ENCODE measurements at regions not wholly inside any gene's neighbourhood (a gene's known extent, or its start where the extent isn't known, plus 50 kb on each side); places are given as distances from the start of the nearest gene placed in this dataset.

DNA sequence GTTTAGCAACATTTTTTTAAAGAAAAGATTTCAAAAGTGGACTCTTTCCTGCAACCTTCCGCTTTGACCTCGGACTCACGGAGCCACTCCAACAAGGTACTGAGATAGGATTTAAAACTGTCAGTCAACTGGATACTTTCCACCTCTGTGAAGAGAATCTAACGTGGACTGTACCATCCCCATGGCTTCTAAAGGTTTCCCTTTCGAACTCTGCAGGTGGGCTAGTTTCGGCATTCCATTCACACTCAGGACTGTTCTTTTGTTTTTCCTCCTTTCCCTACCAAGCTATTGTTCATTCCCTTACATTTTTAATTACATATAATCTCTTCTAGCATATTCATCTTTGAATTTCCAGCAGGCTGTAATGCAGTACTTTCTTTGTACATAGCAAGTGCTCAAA is 88.5 kb upstream of the AKIP1 start:
- TF ChIP-seq FOXP2 (optimal IDR thresholded peaks at IDR 0.05; ENCODE audit: borderline replicate concordance, extremely low read depth, extremely low read length, insufficient read depth) = no peak
- TF ChIP-seq, protein P1, sequence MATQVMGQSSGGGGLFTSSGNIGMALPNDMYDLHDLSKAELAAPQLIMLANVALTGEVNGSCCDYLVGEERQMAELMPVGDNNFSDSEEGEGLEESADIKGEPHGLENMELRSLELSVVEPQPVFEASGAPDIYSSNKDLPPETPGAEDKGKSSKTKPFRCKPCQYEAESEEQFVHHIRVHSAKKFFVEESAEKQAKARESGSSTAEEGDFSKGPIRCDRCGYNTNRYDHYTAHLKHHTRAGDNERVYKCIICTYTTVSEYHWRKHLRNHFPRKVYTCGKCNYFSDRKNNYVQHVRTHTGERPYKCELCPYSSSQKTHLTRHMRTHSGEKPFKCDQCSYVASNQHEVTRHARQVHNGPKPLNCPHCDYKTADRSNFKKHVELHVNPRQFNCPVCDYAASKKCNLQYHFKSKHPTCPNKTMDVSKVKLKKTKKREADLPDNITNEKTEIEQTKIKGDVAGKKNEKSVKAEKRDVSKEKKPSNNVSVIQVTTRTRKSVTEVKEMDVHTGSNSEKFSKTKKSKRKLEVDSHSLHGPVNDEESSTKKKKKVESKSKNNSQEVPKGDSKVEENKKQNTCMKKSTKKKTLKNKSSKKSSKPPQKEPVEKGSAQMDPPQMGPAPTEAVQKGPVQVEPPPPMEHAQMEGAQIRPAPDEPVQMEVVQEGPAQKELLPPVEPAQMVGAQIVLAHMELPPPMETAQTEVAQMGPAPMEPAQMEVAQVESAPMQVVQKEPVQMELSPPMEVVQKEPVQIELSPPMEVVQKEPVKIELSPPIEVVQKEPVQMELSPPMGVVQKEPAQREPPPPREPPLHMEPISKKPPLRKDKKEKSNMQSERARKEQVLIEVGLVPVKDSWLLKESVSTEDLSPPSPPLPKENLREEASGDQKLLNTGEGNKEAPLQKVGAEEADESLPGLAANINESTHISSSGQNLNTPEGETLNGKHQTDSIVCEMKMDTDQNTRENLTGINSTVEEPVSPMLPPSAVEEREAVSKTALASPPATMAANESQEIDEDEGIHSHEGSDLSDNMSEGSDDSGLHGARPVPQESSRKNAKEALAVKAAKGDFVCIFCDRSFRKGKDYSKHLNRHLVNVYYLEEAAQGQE (IDR thresholded peaks at IDR 0.05; ENCODE audit: insufficient read depth in 1 of 2, low read depth in 2 of 2, low read length in 2 of 2) = no peak
- TF ChIP-seq TAF1 (IDR thresholded peaks at IDR 0.05; ENCODE audit: borderline replicate concordance, insufficient read depth, low read length) = no peak
- TF ChIP-seq SIN3A (IDR thresholded peaks at IDR 0.05; ENCODE audit: borderline replicate concordance, insufficient read depth, low read length) = no peak
- no peak for TF ChIP-seq POLR2AphosphoS5 (IDR thresholded peaks at IDR 0.05; ENCODE audit: low read depth, low read length)

DNA sequence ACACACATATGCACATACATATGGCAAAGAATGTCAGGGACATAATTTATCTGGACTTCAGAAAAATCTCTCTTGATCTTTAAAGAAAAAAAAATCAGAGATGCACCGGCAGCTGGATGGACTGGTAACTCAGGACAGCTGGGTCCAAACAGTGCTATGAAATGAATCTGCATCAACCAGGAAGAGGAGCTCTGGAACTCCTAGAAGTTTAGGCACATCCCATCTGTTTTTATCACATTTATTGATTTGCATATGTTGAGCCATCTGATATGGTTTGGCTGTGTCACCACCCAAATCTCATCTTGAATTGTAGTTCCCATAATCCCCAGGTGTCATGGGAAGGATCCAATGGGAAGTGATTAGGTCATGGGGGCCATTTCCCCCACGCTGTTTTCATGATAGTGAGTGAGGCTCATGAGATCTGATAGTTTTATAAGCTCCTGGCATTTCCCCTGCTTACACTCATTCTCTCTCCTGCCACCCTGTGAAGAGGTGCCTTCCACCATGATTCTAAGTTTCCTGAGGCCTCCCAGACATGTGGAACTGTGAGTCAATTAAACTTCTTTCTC is 87.7 kb upstream of the AKIP1 start:
- TF ChIP-seq POLR2AphosphoS5 (IDR thresholded peaks at IDR 0.05; ENCODE audit: low read depth, low read length) = no peak
- no peak for TF ChIP-seq SIN3A (IDR thresholded peaks at IDR 0.05; ENCODE audit: borderline replicate concordance, insufficient read depth, low read length)
- TF ChIP-seq, protein P1 (IDR thresholded peaks at IDR 0.05; ENCODE audit: insufficient read depth in 1 of 2, low read depth in 2 of 2, low read length in 2 of 2) = no peak
- no peak for TF ChIP-seq FOXP2 (optimal IDR thresholded peaks at IDR 0.05; ENCODE audit: borderline replicate concordance, extremely low read depth, extremely low read length, insufficient read depth)
- no peak for TF ChIP-seq TAF1 (IDR thresholded peaks at IDR 0.05; ENCODE audit: borderline replicate concordance, insufficient read depth, low read length)

DNA sequence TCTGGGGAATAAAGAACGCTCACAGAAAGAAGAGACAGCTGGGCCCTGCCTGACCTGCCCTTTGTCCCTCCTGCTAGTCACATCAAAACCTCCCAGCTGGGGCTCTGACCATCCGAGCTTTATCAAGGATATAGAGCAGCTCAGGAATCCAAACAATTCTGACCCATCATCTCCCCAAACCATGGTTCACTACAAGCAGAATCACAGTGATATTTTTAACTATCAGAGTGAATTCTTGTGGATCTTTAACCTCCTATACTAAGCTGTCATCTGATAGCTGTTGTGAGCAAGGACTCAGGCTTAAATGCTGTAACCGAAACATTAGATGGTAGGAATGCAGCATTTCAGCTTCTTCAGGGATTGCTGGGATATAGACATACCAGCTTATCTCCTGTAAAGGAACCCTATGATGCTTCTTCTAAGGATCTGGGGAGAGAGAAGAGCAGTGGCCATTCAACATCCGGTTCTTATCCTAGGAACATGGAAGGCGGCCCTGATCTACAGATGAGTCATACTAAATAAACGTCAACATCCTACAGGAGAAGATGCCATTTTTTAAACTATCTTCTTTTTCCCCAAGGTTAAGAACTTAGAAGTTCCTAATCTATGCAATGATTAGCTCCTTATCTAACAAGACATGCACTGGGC is 84.7 kb upstream of the AKIP1 start:
- TF ChIP-seq POLR2AphosphoS5 (IDR thresholded peaks at IDR 0.05; ENCODE audit: low read depth, low read length) (no peak), SIN3A (IDR thresholded peaks at IDR 0.05; ENCODE audit: borderline replicate concordance, insufficient read depth, low read length) (no peak), TAF1 (IDR thresholded peaks at IDR 0.05; ENCODE audit: borderline replicate concordance, insufficient read depth, low read length) (no peak), FOXP2 (optimal IDR thresholded peaks at IDR 0.05; ENCODE audit: borderline replicate concordance, extremely low read depth, extremely low read length, insufficient read depth) (no peak)
- TF ChIP-seq, protein P1 (IDR thresholded peaks at IDR 0.05; ENCODE audit: insufficient read depth in 1 of 2, low read depth in 2 of 2, low read length in 2 of 2) = no peak

DNA sequence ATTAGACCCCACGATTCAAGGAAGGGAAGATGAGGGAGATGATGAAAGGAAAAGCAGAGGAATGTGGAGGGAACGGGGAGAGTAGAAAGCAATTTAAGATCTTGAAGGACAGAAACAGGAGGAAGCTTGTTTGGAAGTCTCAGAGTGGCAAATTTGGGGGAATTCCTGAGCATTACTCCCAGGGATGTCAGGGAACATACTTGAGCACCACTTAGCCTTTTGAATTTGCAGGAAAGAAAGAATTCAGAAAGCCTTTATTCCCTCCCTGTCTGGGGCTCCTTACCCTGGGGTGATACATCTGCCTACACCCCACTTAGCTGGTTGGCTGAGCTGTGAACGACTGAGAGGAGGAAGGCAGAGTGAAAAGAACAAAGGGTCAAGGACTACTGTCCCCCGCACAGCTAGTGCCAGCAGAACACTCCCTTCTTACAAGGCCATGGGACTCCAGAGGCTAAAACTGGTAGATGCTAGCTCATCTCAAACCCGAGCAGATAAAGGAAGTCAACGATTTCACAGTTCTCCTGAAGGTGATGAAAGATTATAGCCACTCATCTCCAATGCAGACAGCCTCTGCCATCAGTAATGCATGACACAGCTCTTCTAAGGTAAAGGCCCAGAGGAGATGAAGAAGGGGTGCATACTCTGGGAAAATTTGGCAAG is 84.0 kb upstream of the AKIP1 start:
- no peak for TF ChIP-seq FOXP2 (optimal IDR thresholded peaks at IDR 0.05; ENCODE audit: borderline replicate concordance, extremely low read depth, extremely low read length, insufficient read depth)

DNA sequence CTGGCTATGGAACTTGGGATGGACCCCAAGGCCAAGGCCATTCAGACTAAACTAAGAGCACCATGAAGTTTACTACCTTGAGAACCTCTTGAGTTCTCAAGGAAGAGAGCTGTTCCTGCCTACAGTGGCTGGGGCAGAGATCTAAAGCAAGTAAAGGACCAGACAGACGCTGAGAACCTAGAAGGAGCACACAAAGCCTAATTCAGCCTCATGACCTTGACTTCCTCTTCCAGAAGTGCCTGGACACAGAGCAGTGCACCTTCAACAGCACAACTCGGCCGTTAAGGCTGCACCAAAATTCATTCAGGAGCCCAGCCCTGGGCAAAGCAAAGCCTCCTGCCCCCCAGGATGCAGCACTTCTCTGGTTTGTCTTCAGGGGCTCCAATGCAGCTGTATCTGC is 82.9 kb upstream of the AKIP1 start:
- TF ChIP-seq SIN3A (IDR thresholded peaks at IDR 0.05; ENCODE audit: borderline replicate concordance, insufficient read depth, low read length) (no peak), POLR2AphosphoS5 (IDR thresholded peaks at IDR 0.05; ENCODE audit: low read depth, low read length) (no peak), FOXP2 (optimal IDR thresholded peaks at IDR 0.05; ENCODE audit: borderline replicate concordance, extremely low read depth, extremely low read length, insufficient read depth) (no peak), TAF1 (IDR thresholded peaks at IDR 0.05; ENCODE audit: borderline replicate concordance, insufficient read depth, low read length) (no peak)
- TF ChIP-seq, protein P1 (IDR thresholded peaks at IDR 0.05; ENCODE audit: insufficient read depth in 1 of 2, low read depth in 2 of 2, low read length in 2 of 2) = no peak
